Stimulated activated CD8-positive, alpha-beta memory T cell treated with anti-CD3 and anti-CD28 coated beads, Interleukin-4, amount 100 ng/mL, for 1 hour (primary cell): ENCODE measurements at regions not wholly inside any gene's neighbourhood (a gene's known extent, or its start where the extent isn't known, plus 50 kb on each side); places are given as distances from the start of the nearest gene placed in this dataset.

ENCODE experiments used
- DNase-seq, 2 donors: peaks; one replicate each; pipeline ENCODE4 v3.0.0-alpha.2; 2020; ENCODE audit warnings: low read depth in 2 of 2, low spot score in 1 of 2

GRCh38 chr10:128943111-128943510 is 523.9 kb upstream of the MGMT start:
- no peak for DNase-seq

GRCh38 chr10:128945398-128945797 is 521.6 kb upstream of the MGMT start:
- DNase-seq = no peak

GRCh38 chr10:128950159-128950915 is 516.7 kb upstream of the MGMT start:
- DNase-seq = no peak

GRCh38 chr10:128950916-128951275 is 516.1 kb upstream of the MGMT start:
- DNase-seq = no peak

- no peak for DNase-seq
Measured at GRCh38 chr10:128952856-128953255, 514.2 kb upstream of the MGMT start.

DNA sequence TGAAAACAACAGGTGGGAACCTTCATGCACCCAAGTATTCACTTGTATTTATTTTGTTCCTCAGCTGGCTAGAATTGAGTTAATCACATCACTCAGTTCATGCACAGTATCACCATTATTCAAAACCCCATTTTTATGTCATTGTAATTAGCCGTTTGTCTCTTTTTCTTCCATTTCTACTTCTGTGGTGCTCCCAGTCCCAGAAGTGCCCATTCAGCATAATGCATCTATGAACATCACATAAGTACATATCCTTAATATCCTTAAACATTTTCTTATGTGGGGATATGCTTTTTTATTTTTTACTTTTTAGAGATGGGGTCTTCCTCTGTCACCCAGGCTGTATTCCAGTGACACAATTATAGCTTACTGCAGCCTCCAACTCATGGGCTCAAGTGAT is 510.9 kb upstream of the MGMT start:
- DNase-seq = no peak

GRCh38 chr10:128957221-128957620 is 509.8 kb upstream of the MGMT start:
- DNase-seq = no peak

DNA sequence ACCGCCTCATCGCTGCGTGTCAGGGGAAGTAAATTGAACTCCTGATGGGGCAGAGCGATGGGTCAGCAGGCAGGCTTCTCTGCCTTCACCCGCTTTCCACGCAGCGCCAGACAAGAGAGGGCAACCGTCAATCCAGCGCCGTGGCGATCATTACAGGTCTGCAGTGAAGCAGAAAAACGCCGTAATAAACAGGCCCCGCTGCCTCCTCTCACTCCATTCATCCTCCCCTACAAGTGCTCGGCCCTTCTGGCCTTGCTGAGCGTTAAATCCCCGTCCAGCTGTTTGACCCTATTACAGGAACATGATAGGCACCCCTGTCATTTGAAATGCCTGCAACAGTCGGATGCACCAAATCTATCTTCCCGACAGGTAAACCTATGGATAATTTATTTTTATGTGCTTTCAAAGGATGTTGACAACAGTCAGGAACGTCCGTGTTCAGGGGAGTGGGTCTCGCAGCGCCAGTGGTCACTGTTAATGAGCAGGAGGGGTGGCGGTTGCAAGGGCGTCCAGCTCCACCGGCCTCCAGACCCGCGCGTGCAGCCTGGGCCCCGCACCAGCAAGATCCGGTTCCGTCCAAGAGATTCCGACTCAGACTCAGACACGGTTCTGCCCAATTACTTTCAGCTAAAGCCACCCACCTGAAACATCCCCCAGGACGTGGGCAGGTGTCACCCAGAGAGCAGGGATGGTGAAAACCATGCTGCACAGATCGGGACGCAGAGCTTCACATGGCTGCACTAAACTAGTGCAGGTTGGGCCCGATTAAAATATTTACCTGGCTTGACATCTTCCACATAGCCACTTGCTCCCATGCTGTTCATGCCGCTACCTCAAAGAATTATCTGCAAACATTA is 508.0 kb upstream of the MGMT start:
- DNase-seq = no peak

DNA sequence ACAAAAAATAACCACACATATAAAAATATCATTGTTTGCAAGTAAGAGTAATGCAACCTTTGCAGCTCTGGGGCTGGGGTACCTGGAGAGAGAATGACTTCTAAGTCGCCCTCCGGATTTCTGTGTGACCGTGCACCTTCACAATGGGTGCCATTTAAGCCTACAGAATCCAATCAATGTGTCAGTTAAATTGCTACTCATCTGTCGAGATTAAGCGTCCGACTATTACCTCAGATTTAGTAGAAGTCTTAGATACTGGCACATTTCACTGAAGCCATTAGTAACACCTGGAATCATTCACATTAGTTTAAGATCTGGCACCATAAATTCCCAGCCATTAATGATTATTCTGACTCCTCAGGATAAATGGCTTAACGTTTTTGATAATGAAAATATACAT is 507.3 kb upstream of the MGMT start:
- no peak for DNase-seq

DNA sequence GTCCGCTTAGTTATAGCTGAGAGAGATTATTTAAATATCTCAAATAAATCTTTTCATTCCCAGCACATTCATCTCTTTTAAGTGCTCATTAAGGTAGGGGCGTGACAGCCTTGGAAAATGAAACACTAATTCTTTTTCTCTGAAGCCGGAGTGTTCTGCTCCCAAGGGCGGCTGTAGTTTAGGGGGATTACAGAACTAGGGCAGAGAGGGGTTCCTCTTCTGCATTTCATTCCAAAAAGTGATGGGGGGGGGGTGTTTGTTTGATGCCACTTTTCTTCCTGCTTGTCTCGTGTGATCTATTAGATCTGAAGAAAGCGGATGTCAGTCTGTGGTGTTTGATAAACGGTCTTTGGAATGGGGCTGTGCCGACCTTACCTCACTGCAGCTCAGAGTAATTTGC is 506.5 kb upstream of the MGMT start:
- DNase-seq = no peak

DNA sequence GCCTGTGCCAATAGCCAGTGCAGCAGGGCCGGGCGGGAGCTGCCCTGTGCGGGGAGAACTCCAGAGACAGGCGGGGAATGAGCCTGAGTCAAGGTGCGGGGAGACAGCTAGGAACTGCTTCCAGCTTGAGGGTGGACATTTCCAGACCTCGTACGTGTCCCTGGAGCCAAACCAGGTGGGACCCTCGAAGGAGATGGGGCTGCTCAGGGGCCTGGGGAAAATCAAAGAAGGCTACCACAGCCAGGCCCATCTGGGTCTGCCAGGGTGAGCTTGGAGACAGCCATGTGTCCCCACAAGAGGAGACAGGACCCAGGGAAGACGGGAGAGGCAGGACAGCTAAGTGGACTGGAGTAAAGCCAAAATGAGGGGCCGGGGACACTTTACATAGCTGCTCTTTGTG is 504.9 kb upstream of the MGMT start:
- DNase-seq = no peak

GRCh38 chr10:128963211-128964099 is 503.6 kb upstream of the MGMT start:
- no peak for DNase-seq

DNA sequence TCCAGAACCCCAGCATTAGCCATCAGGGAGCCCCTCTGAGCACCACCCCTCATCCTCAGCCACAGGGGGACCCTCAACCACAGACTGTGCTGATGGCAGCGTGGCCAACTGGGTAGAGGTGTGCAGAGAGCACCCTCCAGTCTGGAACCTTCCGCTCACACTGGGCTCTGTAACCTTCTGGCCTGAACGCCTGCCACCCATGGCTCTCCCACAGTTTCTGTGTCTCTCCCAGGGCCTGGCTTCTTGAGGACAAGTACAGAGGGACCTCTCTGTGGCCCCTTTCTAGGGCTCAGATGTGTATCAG is 503.0 kb upstream of the MGMT start:
- no peak for DNase-seq

GRCh38 chr10:128967980-128968756 is 498.9 kb upstream of the MGMT start:
- no peak for DNase-seq

GRCh38 chr10:128969551-128969950 is 497.5 kb upstream of the MGMT start:
- no peak for DNase-seq

GRCh38 chr10:128971374-128972035 is 495.5 kb upstream of the MGMT start:
- no peak for DNase-seq

- no peak for DNase-seq
Measured at GRCh38 chr10:128972036-128972405, 495.0 kb upstream of the MGMT start.

DNA sequence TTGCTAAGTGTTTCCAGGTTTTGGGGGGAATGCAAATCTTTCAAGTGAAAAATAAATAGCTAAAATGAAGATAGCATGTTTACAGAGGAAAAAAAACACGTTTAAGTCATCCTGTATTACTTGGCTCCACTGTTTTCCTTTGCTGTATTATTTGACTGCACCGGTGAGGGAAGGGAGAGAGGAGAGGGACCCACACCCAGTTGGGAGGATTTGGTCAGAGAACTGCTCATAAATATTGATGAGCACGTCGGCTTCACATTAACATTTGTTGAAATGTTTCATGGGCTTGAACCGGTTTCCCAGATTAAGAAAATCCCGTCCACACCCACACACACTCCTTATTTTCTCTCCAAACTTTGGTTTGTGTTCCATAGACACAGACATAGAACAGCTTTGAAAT is 493.8 kb upstream of the MGMT start:
- DNase-seq = no peak

- DNase-seq = no peak
Measured at GRCh38 chr10:128976856-128977255, 490.2 kb upstream of the MGMT start.

- DNase-seq = no peak
Measured at GRCh38 chr10:128978211-128978610, 488.8 kb upstream of the MGMT start.

GRCh38 chr10:128979405-128979804 is 487.6 kb upstream of the MGMT start:
- DNase-seq = no peak
